ENCODE measurements at regions not wholly inside any gene's neighbourhood (a gene's known extent, or its start where the extent isn't known, plus 50 kb on each side); places are given as distances from the start of the nearest gene placed in this dataset.

GRCh38 chr1:232504651-232505050 is 125.3 kb downstream of the SIPA1L2 start:
- no peak for TF ChIP-seq CTCF (conservative IDR thresholded peaks at IDR 0.05; ENCODE audit: low read depth, low read length)
- no peak for TF ChIP-seq EZH2 (IDR thresholded peaks at IDR 0.05; ENCODE audit: borderline replicate concordance, low read depth, low read length, poor library complexity, severe bottlenecking)
